ENCODE measurements at regions not wholly inside any gene's neighbourhood (a gene's known extent, or its start where the extent isn't known, plus 50 kb on each side); places are given as distances from the start of the nearest gene placed in this dataset.
"Not testable (repeated sequence)": the region's sequence is repeated elsewhere in the genome, so short reads cannot be mapped to it uniquely, and the experiment has no call there.

GRCh38 chr10:123371626-123372025, 217.4 kb downstream of the BUB3 start:
- not testable (repeated sequence) for TF ChIP-seq CTCF, POLR2A (IDR thresholded peaks at IDR 0.05)

All from vagina (tissue), 2 donors.